A673 (cell line): ENCODE measurements at regions not wholly inside any gene's neighbourhood (a gene's known extent, or its start where the extent isn't known, plus 50 kb on each side); places are given as distances from the start of the nearest gene placed in this dataset.

Experiments used
- BruUV-seq: library from RNA; stranded (reverse); fragments of 400-500 nt; replicated peaks from 2 replicates; lab custom pipeline; 2021; lab: Mats Ljungman, UMichigan
- CTCF ChIA-PET: fragments of 300-600 bp; sonication (Branson Sonifier 250); formaldehyde crosslinking; loops from one replicate; lab custom pipeline; 2022; ENCODE audit warnings: antibody characterized with exemption; lab: Charles Lee
- POLR2A ChIA-PET: fragments of 300-600 bp; sonication (Branson Sonifier 250); formaldehyde crosslinking; loops from one replicate; lab custom pipeline; 2022; ENCODE audit warnings: antibody characterized with exemption; ENCODE audit not compliant: low non-redundant PET; lab: Charles Lee
- DNase-seq: peaks from one replicate; pipeline ENCODE4 v3.0.0-alpha.2; 2015; ENCODE audit warnings: low spot score
- H3K27ac ChIP-seq: fragments of 200-600 bp; sonication (generic); 2 replicates; pipeline ENCODE4 v1.5.1; 2016; ENCODE audit warnings: mixed run types, low read depth, mild to moderate bottlenecking, mixed read lengths, antibody characterized with exemption, low read length; ENCODE audit not compliant: poor library complexity, severe bottlenecking
- H3K27me3 ChIP-seq: fragments of 200-600 bp; sonication (generic); replicated peaks from 2 replicates; pipeline ENCODE4 v1.6.1; 2017; ENCODE audit warnings: mixed run types, low read depth, mild to moderate bottlenecking, mixed read lengths, antibody characterized with exemption, low read length; ENCODE audit not compliant: insufficient read depth, poor library complexity
- H3K36me3 ChIP-seq: fragments of 200-600 bp; sonication (generic); 2 replicates; pipeline ENCODE4 v1.6.1; 2016; ENCODE audit warnings: mixed run types, mild to moderate bottlenecking, mixed read lengths, antibody characterized with exemption, low read length; ENCODE audit not compliant: insufficient read depth, poor library complexity, severe bottlenecking
- H3K4me1 ChIP-seq: fragments of 200-600 bp; sonication (generic); 2 replicates; pipeline ENCODE4 v1.6.1; 2017; ENCODE audit warnings: mixed run types, mild to moderate bottlenecking, mixed read lengths, antibody characterized with exemption, low read length; ENCODE audit not compliant: insufficient read depth, poor library complexity, severe bottlenecking
- H3K4me3 ChIP-seq: fragments of 200-600 bp; sonication (generic); 2 replicates; pipeline ENCODE4 v1.5.1; 2016; ENCODE audit warnings: low read depth, mixed run types, mild to moderate bottlenecking, mixed read lengths, low read length; ENCODE audit not compliant: poor library complexity, severe bottlenecking
- H3K9me3 ChIP-seq: fragments of 200-600 bp; sonication (generic); 2 replicates; pipeline ENCODE4 v1.6.1; 2016; ENCODE audit warnings: mixed run types, low read depth, mild to moderate bottlenecking, mixed read lengths, antibody characterized with exemption, low read length; ENCODE audit not compliant: poor library complexity, severe bottlenecking
- CTCF ChIP-seq: fragments of 300-800, 200-600 bp; sonication (generic); conservative IDR thresholded peaks from 2 replicates; pipeline ENCODE4 v1.5.1; 2017; ENCODE audit warnings: low read depth, mild to moderate bottlenecking, antibody characterized with exemption, low read length, moderate library complexity, mixed read lengths
- EZH2 ChIP-seq: fragments of 200-600 bp; sonication (generic); IDR thresholded peaks from 2 replicates; pipeline ENCODE4 v1.6.1; 2017; ENCODE audit warnings: borderline replicate concordance, low read depth, mild to moderate bottlenecking, mixed read lengths, antibody characterized with exemption, low read length; ENCODE audit not compliant: poor library complexity, severe bottlenecking
- intact Hi-C: fragments of 100-400 bp; cut with micrococcal nuclease; formaldehyde crosslinking; loops from one replicate; pipeline ENCODE4 v1.10.0; 2022; ENCODE audit not compliant: unreplicated experiment

DNA sequence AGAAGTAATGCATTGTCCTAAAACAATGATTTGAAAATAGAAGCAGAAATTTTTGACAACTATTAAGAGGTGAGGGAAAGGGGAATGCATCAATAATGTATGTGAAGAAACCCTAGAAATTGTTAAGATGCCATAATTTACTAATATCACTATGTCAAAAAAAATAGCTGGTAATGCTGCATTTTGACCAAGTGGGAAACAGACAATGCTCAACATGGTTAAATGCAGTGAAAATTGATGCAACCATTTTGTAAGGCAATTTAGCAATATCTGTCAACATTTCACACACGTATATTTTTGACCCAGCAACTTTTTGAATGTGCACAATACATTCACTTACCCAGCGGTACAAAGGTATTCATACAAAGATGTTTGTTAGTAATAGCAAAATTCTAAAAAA, 381.6 kb downstream of the CDH11 start:
- Histone ChIP-seq H3K27ac (no peak overlapping the region), H3K9me3 (no peaks in the 10 kb centered on the region), H3K4me3 (no peak overlapping the region), H3K27me3 (no peaks in the 10 kb centered on the region), H3K4me1 (no peaks in the 10 kb centered on the region), H3K36me3 (no peaks in the 10 kb centered on the region)
- CTCF ChIA-PET, result no interaction called here
- POLR2A ChIA-PET, result no interaction called here
- TF ChIP-seq EZH2, result no peak
- TF ChIP-seq CTCF, result no peak
- intact Hi-C loops, result no loop called here
- BruUV-seq, result no TSS peak
- DNase-seq, result no peak

DNA sequence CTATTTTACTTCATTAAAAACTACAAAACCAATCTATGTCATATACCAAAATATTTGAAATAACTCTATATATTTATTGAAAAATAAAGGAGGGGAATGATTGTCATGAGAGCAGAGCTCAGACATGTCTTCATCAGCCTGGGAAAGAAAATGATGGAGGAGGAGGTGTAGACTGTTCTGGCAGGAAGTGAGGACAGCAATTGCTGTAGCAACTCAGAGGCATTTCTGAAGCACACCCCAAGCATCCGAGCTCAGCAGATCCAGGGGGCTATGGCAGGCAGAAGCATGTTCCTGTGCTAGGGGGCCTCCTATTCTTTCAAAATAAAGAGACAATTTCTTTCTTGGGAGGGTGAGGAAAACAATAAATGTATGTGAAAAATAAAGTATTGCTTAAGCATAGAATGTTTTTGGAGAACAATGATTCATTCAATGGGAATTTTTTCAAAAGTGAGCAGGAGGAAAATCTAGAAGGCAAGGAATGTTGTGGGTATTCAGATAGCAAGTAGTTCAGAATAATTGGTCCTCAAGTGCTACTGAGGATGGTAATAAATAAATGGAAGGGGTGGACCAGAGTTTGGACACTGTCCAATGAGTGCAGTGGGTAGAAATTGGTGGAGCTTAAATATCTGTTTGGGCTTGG, 383.4 kb downstream of the CDH11 start:
- no TSS peak for BruUV-seq
- TF ChIP-seq EZH2 (no peak), CTCF (no peak)
- no peaks in the 10 kb centered on the region for H3K4me1 ChIP-seq
- H3K27me3 ChIP-seq, result no peaks in the 10 kb centered on the region
- intact Hi-C loops, result no loop called here
- no peak overlapping the region for H3K27ac ChIP-seq
- H3K4me3 ChIP-seq, result no peak overlapping the region
- CTCF ChIA-PET, result no interaction called here
- POLR2A ChIA-PET, result no interaction called here
- no peaks in the 10 kb centered on the region for H3K9me3 ChIP-seq
- DNase-seq, result no peak
- no peaks in the 10 kb centered on the region for H3K36me3 ChIP-seq

GRCh38 chr16:64736857-64737256, 385.0 kb downstream of the CDH11 start:
- POLR2A ChIA-PET, result no interaction called here
- BruUV-seq, result no TSS peak
- DNase-seq, result no peak
- H3K27me3 ChIP-seq, result no peaks in the 10 kb centered on the region
- H3K27ac ChIP-seq, result no peak overlapping the region
- CTCF ChIA-PET, result no interaction called here
- TF ChIP-seq CTCF (no peak), EZH2 (no peak)
- no peaks in the 10 kb centered on the region for H3K4me1 ChIP-seq
- no peak overlapping the region for H3K4me3 ChIP-seq
- intact Hi-C loops, result no loop called here
- H3K9me3 ChIP-seq, result no peaks in the 10 kb centered on the region
- no peaks in the 10 kb centered on the region for H3K36me3 ChIP-seq
